Vagina (tissue), 2 donors: ENCODE measurements at regions not wholly inside any gene's neighbourhood (a gene's known extent, or its start where the extent isn't known, plus 50 kb on each side); places are given as distances from the start of the nearest gene placed in this dataset.

Experiments
- POLR2AphosphoS5 ChIP-seq, 2 donors: sonication (generic); formaldehyde crosslinking; IDR thresholded peaks; one replicate each; pipeline ENCODE4 v1.9.0; 2017; ENCODE audit warnings: antibody characterized with exemption in 2 of 2, mild to moderate bottlenecking in 2 of 2, low read depth in 1 of 2; ENCODE audit not compliant: insufficient read depth in 1 of 2
- TF ChIP-seq, protein P1 (sequence below), 3 experiments: fragments of 450-650 bp in 2 of 3; fragments of 200-600 bp in 1 of 3; sonication (generic) in 1 of 3; IDR thresholded peaks; one replicate each; pipeline ENCODE4 v1.5.1; 2017 to 2019; ENCODE audit warnings: antibody characterized with exemption in 3 of 3, mild to moderate bottlenecking in 2 of 3, moderate library complexity in 2 of 3

DNA sequence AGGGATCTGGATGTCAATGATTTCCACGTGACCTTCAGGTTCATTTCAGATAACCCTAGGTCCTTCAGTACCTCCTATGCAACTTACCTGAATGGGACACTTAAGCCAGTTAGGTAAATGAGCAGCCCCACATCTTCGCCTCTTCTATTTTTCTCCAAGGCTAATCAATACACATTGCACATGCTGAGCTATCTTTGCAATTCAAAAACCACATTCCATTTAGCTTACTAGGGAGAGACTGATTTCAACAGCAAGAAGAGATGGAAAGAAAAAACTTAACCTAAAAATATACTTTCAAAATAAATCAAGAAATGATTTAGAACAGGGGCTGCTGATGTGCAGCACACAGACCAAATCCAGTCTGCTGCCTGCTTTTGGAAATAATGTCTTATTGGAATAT, 81.8 kb upstream of the CDCA7L start:
- TF ChIP-seq, protein P1, sequence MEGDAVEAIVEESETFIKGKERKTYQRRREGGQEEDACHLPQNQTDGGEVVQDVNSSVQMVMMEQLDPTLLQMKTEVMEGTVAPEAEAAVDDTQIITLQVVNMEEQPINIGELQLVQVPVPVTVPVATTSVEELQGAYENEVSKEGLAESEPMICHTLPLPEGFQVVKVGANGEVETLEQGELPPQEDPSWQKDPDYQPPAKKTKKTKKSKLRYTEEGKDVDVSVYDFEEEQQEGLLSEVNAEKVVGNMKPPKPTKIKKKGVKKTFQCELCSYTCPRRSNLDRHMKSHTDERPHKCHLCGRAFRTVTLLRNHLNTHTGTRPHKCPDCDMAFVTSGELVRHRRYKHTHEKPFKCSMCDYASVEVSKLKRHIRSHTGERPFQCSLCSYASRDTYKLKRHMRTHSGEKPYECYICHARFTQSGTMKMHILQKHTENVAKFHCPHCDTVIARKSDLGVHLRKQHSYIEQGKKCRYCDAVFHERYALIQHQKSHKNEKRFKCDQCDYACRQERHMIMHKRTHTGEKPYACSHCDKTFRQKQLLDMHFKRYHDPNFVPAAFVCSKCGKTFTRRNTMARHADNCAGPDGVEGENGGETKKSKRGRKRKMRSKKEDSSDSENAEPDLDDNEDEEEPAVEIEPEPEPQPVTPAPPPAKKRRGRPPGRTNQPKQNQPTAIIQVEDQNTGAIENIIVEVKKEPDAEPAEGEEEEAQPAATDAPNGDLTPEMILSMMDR (IDR thresholded peaks at IDR 0.05): no peak
- TF ChIP-seq POLR2AphosphoS5 (IDR thresholded peaks at IDR 0.05; ENCODE audit: insufficient read depth in 1 of 2, low read depth in 1 of 2): no peak
